IPS-20b (cell line): ENCODE measurements at regions not wholly inside any gene's neighbourhood (a gene's known extent, or its start where the extent isn't known, plus 50 kb on each side); places are given as distances from the start of the nearest gene placed in this dataset.

Experiments used
- H3K27ac ChIP-seq: one replicate; pipeline ENCODE4 v1.5.1; 2013; ENCODE audit warnings: low read length
- H3K27me3 ChIP-seq: 2 replicates; pipeline ENCODE4 v1.6.1; 2013; ENCODE audit warnings: mild to moderate bottlenecking, low read length, inconsistent platforms; ENCODE audit not compliant: insufficient read depth
- H3K36me3 ChIP-seq: 2 replicates; pipeline ENCODE4 v1.6.1; 2013; ENCODE audit warnings: low read depth, mild to moderate bottlenecking, inconsistent platforms, low read length, moderate library complexity; ENCODE audit not compliant: insufficient read depth
- H3K4me1 ChIP-seq: 2 replicates; pipeline ENCODE4 v1.6.1; 2013; ENCODE audit warnings: mild to moderate bottlenecking, control low read depth, inconsistent platforms, low read length, moderate library complexity; ENCODE audit not compliant: insufficient read depth
- H3K4me3 ChIP-seq: 2 replicates; pipeline ENCODE4 v1.5.1; 2013; ENCODE audit warnings: mild to moderate bottlenecking, low read length, inconsistent platforms
- H3K9ac ChIP-seq: 2 replicates; pipeline ENCODE4 v1.6.1; 2013; ENCODE audit warnings: low read depth, mild to moderate bottlenecking, inconsistent platforms, low read length, moderate library complexity
- H3K9me3 ChIP-seq: 2 replicates; pipeline ENCODE4 v1.6.1; 2013; ENCODE audit warnings: mild to moderate bottlenecking, low read depth, low read length, inconsistent platforms; ENCODE audit not compliant: insufficient read depth

DNA sequence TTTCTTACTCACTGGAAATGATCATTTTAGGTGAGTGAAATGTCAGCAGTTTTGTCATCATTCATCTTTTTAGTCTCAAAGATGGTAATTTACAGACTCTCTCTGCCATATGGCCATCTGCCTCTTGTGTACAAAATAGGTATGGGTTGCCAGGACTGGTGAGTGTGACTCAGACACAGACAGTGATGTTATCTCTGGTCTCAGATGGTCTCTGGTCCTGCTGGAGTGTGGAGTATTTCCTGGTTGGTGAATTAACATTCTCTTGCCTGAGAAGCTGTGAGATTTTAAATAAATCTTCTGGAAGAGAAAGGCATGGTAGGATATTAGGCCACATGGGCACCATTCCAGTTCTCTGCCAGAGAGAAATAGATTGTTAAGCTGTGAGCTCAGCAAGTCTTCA lies 207.0 kb downstream of the ATP23 start:
- Histone ChIP-seq H3K4me1 (no peaks in the 10 kb centered on the region), H3K36me3 (no peaks in the 10 kb centered on the region), H3K4me3 (no peak overlapping the region), H3K27me3 (no peaks in the 10 kb centered on the region), H3K27ac (no peak overlapping the region), H3K9me3 (peaks cover 5% of the 10 kb centered on the region), H3K9ac (no peak overlapping the region)

DNA sequence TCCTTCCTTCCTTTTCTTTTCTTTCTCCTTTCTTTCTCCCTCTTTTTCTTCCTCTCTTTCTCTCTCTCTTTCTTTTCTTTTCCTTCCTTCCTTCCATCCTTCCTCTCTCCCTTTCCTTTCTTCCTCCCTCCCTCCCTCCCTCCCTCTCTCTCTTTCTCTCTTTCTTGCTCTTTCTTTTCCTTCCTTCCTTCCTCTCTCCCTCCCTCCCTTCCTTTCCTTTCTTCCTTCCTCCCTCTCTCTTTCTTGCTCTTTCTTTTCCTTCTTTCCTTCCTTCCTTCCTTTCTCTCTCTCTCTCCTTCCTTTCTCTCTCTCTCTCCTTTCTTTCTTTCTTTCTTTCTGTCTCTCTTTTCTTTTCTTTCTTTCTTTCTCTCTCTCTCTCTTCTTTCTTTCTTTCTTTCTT lies 207.6 kb downstream of the ATP23 start:
- H3K4me3 ChIP-seq, result no peak overlapping the region
- H3K9ac ChIP-seq, result no peak overlapping the region
- H3K4me1 ChIP-seq, result no peaks in the 10 kb centered on the region
- H3K27me3 ChIP-seq, result no peaks in the 10 kb centered on the region
- H3K36me3 ChIP-seq, result no peaks in the 10 kb centered on the region
- peaks cover 5% of the 10 kb centered on the region for H3K9me3 ChIP-seq
- H3K27ac ChIP-seq, result no peak overlapping the region

DNA sequence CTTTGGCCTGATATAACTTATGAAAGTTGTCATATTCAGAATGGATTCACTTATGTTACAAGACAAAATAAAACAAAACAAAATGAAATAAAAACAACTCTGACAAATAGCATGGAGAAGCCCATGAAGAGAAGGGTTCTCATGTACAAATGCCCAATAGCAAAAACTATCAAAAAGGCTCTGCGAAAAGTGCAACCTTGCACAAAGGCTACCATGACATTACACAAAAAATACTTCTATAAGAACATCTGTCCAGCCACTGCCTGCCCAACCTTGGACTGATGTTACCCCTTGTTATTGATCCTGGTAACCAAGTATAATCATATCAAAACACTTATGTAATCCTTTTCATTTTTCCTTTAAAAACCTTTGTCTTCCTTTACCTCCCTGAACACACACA lies 213.0 kb downstream of the ATP23 start:
- no peaks in the 10 kb centered on the region for H3K9me3 ChIP-seq

DNA sequence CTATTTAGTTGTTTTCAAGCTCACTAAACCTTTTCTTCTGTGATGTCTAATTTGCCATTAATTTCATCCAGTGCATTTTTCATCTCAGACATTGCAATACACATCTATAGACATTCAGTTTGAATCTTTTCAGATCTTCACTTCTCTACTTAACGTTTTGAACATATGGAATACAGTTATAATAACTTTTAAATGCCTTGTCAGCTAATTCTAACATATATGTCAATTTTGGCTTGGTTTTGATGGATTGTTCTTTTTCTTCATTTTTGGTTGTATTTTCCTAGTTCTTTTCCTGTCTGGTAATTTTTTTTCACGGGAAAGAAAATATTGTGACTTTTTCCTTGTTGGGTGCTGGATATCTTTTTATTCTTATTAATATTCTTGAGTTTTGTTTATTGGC lies 215.3 kb downstream of the ATP23 start:
- Histone ChIP-seq H3K4me3 (no peak overlapping the region), H3K9ac (no peak overlapping the region), H3K36me3 (no peaks in the 10 kb centered on the region), H3K9me3 (no peaks in the 10 kb centered on the region), H3K4me1 (no peaks in the 10 kb centered on the region), H3K27me3 (no peaks in the 10 kb centered on the region), H3K27ac (no peak overlapping the region)

More for the DNA sequence above, 213.0 kb downstream of the ATP23 start:
- Histone ChIP-seq H3K36me3 (no peaks in the 10 kb centered on the region), H3K27me3 (no peaks in the 10 kb centered on the region), H3K4me1 (no peaks in the 10 kb centered on the region), H3K4me3 (no peak overlapping the region), H3K27ac (no peak overlapping the region), H3K9ac (no peak overlapping the region)

DNA sequence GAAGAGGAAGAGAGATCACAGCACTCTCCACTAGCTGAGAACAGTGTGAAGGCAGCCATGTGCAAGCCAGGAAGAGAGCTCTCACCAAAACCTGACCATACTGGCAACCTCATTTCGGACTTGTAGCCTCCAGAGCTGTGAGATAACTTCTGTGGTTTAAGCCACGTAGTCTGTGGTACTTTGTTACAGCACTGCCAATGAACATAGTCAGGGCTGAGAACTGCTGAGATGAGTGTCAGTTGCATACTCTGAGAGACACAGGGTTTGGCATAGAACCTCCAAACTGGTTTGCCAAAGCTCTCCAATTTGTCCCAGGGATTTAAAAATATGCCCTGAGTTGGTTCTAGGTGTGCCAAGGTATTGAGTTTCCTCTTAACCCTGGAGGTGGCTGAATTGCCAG lies 218.6 kb downstream of the ATP23 start:
- Histone ChIP-seq H3K36me3 (no peaks in the 10 kb centered on the region), H3K4me1 (no peaks in the 10 kb centered on the region), H3K27me3 (no peaks in the 10 kb centered on the region), H3K9ac (no peak overlapping the region), H3K4me3 (no peak overlapping the region), H3K9me3 (no peaks in the 10 kb centered on the region), H3K27ac (no peak overlapping the region)

DNA sequence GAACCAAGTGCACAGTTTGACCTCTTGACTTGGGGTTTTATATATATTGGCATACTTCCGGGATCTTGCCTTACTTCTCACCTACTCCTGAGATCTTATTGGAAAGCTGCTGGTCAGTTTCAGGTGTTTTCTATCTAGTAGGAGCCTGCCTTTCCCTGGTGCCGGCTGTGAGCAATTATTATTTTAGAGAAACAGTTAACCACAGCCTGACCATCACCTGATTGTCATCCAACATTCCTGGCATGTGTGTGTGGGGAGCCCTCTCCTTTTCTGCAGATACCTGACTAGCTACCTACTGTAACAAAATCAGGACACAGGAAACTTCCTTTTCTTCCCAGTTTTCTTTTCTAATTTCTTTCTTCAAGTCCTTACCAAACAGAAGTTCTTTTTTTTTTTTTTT lies 220.4 kb downstream of the ATP23 start:
- Histone ChIP-seq H3K9me3 (no peaks in the 10 kb centered on the region), H3K27ac (no peak overlapping the region), H3K4me1 (no peaks in the 10 kb centered on the region), H3K4me3 (no peak overlapping the region), H3K9ac (no peak overlapping the region), H3K36me3 (no peaks in the 10 kb centered on the region), H3K27me3 (no peaks in the 10 kb centered on the region)

DNA sequence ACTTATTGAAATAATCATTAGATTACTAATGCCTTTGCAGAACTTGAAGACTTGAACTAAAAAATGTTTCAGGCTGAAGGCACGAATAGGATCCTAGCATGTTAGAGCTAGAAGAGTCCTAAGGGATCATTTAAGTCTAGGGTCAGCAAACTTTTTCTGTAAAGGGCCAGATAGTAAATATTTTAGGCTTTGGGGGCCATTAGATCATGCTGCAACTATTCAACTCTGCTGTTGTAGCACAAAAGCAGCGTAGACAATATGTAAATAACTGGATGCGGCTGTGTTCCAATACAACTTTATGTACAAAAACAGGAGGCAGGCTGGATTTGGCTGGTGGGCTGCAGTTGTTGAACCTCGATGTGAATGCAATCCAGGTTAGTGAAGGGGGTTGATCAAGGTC lies 221.7 kb downstream of the ATP23 start:
- no peak overlapping the region for H3K27ac ChIP-seq
- H3K4me1 ChIP-seq, result no peaks in the 10 kb centered on the region
- no peak overlapping the region for H3K9ac ChIP-seq
- no peaks in the 10 kb centered on the region for H3K9me3 ChIP-seq
- H3K36me3 ChIP-seq, result no peaks in the 10 kb centered on the region
- no peak overlapping the region for H3K4me3 ChIP-seq
- H3K27me3 ChIP-seq, result no peaks in the 10 kb centered on the region

DNA sequence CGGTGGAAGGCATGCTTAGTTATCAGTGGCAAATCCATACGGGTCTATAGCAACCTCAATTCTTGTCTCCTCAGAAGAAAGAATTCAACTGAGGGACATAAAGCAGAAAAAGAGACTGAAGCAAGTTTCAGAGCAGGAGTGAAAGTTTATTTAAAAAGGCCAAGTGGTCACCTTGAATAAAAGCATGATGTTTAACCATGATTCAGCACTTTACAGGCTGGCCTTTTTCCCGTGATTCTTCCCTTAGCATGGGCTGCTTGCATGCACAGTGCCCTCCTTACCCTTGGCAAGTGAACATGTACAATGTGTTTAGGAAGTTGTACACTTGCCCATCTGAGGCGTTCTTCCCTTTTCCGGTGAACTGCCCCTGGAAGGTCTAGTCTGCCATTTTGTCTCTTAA lies 225.3 kb downstream of the ATP23 start:
- Histone ChIP-seq H3K4me1 (no peaks in the 10 kb centered on the region), H3K36me3 (no peaks in the 10 kb centered on the region)

DNA sequence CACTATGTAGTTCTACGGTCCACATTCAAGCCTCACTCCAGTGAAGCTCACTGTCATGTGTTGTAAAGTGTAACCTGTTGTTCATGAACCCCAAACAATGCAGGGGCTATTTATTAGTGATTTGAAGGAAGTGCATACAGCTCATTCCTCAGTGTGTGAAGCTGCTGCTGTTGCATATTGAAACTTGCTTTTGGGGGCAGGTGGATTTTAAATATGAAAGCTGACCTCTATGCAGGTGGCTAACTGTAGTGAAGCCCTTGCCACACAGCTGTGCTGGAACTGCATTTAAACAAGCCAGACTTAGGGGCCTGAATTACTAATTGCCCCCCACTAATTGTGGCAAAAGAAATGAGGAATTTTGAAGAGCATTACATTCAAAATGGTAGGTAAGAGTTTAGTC lies 226.3 kb downstream of the ATP23 start:
- no peaks in the 10 kb centered on the region for H3K4me1 ChIP-seq
- H3K27ac ChIP-seq, result no peak overlapping the region

More for the DNA sequence above, 225.3 kb downstream of the ATP23 start:
- no peak overlapping the region for H3K9ac ChIP-seq
- no peaks in the 10 kb centered on the region for H3K27me3 ChIP-seq
- H3K27ac ChIP-seq, result no peak overlapping the region
- H3K4me3 ChIP-seq, result no peak overlapping the region
- H3K9me3 ChIP-seq, result no peaks in the 10 kb centered on the region

DNA sequence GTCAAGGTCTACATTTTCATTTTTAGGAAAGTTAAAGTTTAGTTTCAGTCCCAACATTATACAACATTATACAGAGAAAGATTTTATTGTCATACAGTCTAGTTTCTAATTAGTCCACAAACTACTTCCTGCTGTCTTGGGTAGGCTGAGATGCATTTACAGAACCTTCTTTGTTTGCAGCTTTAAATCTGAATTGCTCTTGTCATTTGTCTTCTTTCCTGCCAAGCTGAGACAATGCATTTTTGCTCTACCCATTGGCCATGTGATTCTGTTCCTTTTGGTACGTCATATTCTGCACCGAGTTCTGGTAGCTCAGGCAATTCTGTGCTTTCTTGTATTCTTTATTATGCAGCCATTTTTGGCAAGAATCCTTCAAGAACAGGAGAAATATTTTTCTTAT lies 228.5 kb downstream of the ATP23 start:
- Histone ChIP-seq H3K27ac (no peak overlapping the region), H3K4me1 (no peaks in the 10 kb centered on the region), H3K36me3 (no peaks in the 10 kb centered on the region), H3K9me3 (no peaks in the 10 kb centered on the region), H3K27me3 (no peaks in the 10 kb centered on the region), H3K9ac (no peak overlapping the region), H3K4me3 (no peak overlapping the region)

More for the DNA sequence above, 226.3 kb downstream of the ATP23 start:
- no peaks in the 10 kb centered on the region for H3K36me3 ChIP-seq
- no peaks in the 10 kb centered on the region for H3K9me3 ChIP-seq
- H3K9ac ChIP-seq, result no peak overlapping the region
- H3K4me3 ChIP-seq, result no peak overlapping the region
- H3K27me3 ChIP-seq, result no peaks in the 10 kb centered on the region

DNA sequence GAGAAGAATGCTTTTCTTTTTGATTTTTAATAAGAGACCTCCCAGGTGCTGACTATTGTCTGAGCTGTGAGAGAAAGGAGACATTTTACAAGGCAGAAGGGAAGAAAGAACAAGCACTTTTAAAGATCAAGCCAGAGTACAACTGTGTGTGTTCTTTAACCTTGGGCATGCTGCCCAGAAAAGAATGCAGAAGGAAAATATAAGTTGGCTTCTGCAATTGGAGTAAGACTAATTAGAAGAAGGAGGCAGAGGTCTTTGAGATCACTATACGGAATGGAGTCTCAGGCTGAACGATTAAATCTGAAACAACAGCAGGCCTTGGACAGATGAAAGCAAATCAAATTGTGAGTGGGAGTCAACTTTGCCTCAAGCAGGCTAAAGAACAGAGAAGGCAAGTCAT lies 230.5 kb downstream of the ATP23 start:
- no peaks in the 10 kb centered on the region for H3K36me3 ChIP-seq
- no peaks in the 10 kb centered on the region for H3K4me1 ChIP-seq
- H3K4me3 ChIP-seq, result no peak overlapping the region
- H3K27me3 ChIP-seq, result peaks cover 6% of the 10 kb centered on the region
- no peaks in the 10 kb centered on the region for H3K9me3 ChIP-seq
- no peak overlapping the region for H3K9ac ChIP-seq
- no peak overlapping the region for H3K27ac ChIP-seq

DNA sequence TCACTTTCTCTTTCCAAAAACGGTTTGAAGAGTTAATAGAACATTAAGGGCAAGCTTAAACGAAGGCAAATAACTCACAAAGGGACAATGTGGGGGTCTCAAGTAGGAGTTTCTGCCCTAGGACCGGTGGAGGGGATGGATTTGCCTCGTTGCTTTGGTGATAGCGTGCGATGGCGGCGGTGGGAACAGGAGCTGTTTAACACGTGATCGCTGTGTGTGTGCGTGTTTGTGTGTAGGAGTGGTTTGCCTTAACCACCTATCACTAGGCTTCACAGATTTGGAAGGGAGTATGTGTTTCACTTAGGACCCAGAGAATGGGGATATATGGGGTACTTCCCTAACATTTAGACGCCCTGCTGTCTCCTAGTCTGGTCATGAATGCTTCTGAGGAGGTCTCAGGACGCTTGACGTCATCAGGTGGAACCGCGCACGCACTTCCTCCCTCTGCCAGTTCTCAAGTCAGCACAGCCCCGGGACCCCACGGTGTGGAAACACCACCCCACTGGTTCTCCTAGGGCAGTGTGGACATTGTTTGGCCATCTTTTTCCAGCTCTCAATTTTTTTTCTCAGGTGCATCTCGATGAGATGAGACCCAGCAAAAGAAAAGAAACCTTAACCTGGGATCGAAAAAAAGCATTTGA lies 231.2 kb downstream of the ATP23 start:
- Histone ChIP-seq H3K27me3 (peaks cover 8% of the 10 kb centered on the region), H3K9ac (no peak overlapping the region), H3K9me3 (no peaks in the 10 kb centered on the region), H3K36me3 (no peaks in the 10 kb centered on the region), H3K27ac (no peak overlapping the region), H3K4me3 (no peak overlapping the region), H3K4me1 (no peaks in the 10 kb centered on the region)
